Fibroblast of villous mesenchyme (primary cell): ENCODE measurements at regions not wholly inside any gene's neighbourhood (a gene's known extent, or its start where the extent isn't known, plus 50 kb on each side); places are given as distances from the start of the nearest gene placed in this dataset.

Experiments
- DNase-seq: peaks from one replicate; pipeline ENCODE4 v3.0.0-alpha.2; 2010; ENCODE audit warnings: low read depth
- H3K4me3 ChIP-seq: 2 replicates; pipeline ENCODE4 v1.5.1; 2011; ENCODE audit warnings: low read depth, mild to moderate bottlenecking, low read length
- CTCF ChIP-seq: IDR thresholded peaks from 2 replicates; pipeline ENCODE4 v1.5.1; 2012; ENCODE audit warnings: low read depth, mild to moderate bottlenecking, low read length; ENCODE audit not compliant: insufficient read depth

DNA sequence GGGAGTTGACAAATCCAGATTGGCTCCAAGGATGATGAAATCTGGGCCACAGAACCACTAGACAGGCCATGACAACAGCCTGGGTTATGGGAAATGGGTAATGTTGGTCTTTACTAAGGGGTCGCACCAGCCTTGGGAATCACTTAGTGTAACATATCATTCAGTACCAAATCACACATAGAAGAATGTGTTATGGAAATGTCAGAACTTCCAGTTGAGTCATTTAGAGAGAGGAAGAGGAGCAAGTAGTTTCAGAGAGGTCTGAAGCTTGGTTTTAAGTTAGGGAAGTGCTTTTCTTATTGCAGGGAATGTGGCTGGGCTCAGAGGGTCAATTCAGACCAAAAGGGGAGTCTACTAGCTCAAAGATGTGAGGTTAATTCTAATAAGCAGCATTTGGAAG, 241.6 kb upstream of the ZPLD1 start:
- no peak for TF ChIP-seq CTCF
- DNase-seq: no peak
- no peak overlapping the region for H3K4me3 ChIP-seq

- TF ChIP-seq CTCF: no peak
- H3K4me3 ChIP-seq: no peak overlapping the region
- DNase-seq: no peak
Measured at GRCh38 chr3:102194001-102194400, 240.8 kb upstream of the ZPLD1 start.

GRCh38 chr3:102194760-102195159, 240.1 kb upstream of the ZPLD1 start:
- no peak overlapping the region for H3K4me3 ChIP-seq
- no peak for DNase-seq
- TF ChIP-seq CTCF: no peak

DNA sequence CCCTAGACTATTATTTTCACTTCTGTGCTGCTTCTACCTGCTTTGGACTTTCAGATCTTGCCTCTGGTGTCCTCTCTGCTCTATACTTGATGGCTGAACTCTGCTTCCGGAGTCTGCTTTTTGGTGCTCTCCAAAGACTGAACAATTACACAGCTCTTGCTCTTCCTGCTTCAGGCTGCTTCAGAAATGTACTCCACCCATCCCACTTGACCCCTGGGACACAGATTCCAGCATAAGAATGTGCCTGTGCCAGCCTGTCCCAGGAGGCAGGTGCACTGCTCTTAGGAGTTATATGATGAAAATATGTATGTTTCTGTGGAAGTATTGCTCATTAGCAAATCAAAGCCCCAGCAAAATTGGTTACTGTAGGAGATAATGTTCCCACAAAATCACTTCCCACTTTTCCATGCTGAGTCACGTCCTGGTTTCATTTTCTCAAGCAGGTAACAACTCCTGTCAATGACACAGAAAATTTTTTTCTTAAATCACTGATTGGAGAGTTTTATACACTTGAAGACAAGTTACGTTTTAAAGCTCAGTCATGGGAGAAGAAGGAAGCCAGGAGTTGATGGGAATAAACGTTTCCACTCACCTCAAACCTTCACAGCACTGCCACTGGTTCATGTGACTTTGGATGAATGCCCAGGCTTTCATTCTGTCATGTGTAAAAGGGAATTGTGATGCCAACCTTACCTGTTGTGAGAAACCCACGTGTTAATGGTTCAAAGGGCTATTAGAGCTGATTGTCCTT, 239.4 kb upstream of the ZPLD1 start:
- TF ChIP-seq CTCF: no peak
- H3K4me3 ChIP-seq: no peak overlapping the region
- DNase-seq: no peak

GRCh38 chr3:102200126-102200525, 234.7 kb upstream of the ZPLD1 start:
- no peak overlapping the region for H3K4me3 ChIP-seq
- TF ChIP-seq CTCF: no peak
- DNase-seq: no peak

- H3K4me3 ChIP-seq: no peak overlapping the region
- DNase-seq: no peak
- TF ChIP-seq CTCF: no peak
Measured at GRCh38 chr3:102200560-102200959, 234.3 kb upstream of the ZPLD1 start.

DNA sequence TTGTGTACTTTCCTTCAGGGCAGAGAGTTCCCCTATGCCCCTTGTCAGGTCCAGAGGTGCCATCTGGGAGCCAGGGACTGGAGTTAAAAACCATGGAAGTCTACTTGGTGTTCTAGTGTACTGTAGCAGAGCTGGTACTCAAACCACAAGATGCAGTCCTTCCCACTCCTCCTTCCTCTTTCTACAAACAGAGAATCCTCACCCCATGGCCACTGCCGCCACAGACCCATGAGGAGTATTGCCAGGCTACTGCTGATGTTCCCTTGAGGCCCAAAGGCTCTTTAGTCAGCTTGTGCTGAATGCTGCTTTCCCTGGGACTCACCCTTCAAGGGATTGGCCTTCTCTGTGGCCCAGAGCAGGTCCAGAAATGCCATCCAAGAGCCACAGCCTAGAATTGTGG, 229.2 kb upstream of the ZPLD1 start:
- H3K4me3 ChIP-seq: no peak overlapping the region
- no peak for TF ChIP-seq CTCF
- DNase-seq: no peak
